AG04450 (cell line): ENCODE measurements at regions not wholly inside any gene's neighbourhood (a gene's known extent, or its start where the extent isn't known, plus 50 kb on each side); places are given as distances from the start of the nearest gene placed in this dataset.

ENCODE experiments used
- CTCF ChIA-PET: fragments of 300-600, 350-600 bp; formaldehyde crosslinking; extraction: SDS; loops from one replicate; lab custom pipeline; 2022; ENCODE audit warnings: antibody characterized with exemption, inconsistent platforms; lab: Charles Lee
- POLR2A ChIA-PET: fragments of 350-600 bp; formaldehyde crosslinking; extraction: SDS; loops from one replicate; lab custom pipeline; 2021; ENCODE audit warnings: antibody characterized with exemption, inconsistent platforms; lab: Yijun Ruan, JAX
- DNase-seq: peaks from one replicate; pipeline ENCODE4 v3.0.0-alpha.2; 2011; ENCODE audit warnings: low read depth, low spot score
- H3K27ac ChIP-seq: one replicate; pipeline ENCODE4 v1.5.1; 2012; ENCODE audit warnings: low read depth, low read length, control low read depth
- H3K27me3 ChIP-seq: one replicate; pipeline ENCODE4 v1.6.0; 2012; ENCODE audit warnings: low read length; ENCODE audit not compliant: control insufficient read depth, insufficient read depth
- H3K4me3 ChIP-seq: 2 replicates; pipeline ENCODE4 v1.5.1; 2011; ENCODE audit warnings: mild to moderate bottlenecking, low read depth, low read length, control low read depth
- H3K9me3 ChIP-seq: 2 replicates; pipeline ENCODE4 v1.5.1; 2012; ENCODE audit warnings: low read length; ENCODE audit not compliant: control insufficient read depth, insufficient read depth
- TF ChIP-seq, protein P1 (sequence below): IDR thresholded peaks from 2 replicates; pipeline ENCODE4 v1.5.1; 2011; ENCODE audit warnings: low read depth, low read length, control low read depth, inconsistent platforms

DNA sequence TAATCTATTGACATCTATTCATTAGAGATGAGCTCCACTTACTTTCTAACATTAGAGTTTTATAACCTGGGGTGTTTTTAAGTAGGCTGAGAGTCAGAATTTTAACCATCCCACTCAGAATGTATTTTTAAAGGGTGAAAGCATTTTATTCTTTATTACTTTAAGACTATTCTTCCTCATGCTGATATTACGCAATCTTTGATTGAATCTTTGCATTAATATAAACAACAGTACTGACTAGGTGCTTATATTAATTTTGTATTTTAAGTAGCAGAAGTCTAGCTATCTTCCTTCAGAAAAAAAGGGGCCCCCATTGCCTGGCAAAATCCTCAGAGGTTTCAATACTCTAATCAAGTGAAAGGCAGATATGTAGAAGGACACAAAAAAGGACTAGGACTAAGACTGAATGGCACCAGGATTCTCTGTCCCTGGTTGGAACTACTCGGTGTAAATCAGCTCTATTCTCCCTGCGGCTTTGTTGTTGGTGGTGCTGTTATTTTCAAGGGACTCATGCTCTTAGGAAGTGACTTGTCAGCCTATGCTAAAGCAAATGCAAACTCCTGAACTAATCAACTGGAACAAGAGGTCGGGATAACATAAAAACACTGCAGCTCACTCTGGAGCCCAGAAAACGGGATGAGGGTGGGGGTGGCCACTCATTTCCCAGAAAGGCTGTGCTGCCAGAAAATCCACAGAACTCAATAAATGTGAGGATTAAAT lies 1324.4 kb downstream of the GRIK2 start:
- TF ChIP-seq, protein P1, sequence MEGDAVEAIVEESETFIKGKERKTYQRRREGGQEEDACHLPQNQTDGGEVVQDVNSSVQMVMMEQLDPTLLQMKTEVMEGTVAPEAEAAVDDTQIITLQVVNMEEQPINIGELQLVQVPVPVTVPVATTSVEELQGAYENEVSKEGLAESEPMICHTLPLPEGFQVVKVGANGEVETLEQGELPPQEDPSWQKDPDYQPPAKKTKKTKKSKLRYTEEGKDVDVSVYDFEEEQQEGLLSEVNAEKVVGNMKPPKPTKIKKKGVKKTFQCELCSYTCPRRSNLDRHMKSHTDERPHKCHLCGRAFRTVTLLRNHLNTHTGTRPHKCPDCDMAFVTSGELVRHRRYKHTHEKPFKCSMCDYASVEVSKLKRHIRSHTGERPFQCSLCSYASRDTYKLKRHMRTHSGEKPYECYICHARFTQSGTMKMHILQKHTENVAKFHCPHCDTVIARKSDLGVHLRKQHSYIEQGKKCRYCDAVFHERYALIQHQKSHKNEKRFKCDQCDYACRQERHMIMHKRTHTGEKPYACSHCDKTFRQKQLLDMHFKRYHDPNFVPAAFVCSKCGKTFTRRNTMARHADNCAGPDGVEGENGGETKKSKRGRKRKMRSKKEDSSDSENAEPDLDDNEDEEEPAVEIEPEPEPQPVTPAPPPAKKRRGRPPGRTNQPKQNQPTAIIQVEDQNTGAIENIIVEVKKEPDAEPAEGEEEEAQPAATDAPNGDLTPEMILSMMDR: no peak
- Histone ChIP-seq H3K27me3 (no peaks in the 10 kb centered on the region), H3K4me3 (no peak overlapping the region), H3K9me3 (peaks cover 4% of the 10 kb centered on the region; the same call in 1 of the 2 replicates), H3K27ac (no peak overlapping the region)
- no peak for DNase-seq
- ChIA-PET CTCF (no interaction called here), POLR2A (no interaction called here)

DNA sequence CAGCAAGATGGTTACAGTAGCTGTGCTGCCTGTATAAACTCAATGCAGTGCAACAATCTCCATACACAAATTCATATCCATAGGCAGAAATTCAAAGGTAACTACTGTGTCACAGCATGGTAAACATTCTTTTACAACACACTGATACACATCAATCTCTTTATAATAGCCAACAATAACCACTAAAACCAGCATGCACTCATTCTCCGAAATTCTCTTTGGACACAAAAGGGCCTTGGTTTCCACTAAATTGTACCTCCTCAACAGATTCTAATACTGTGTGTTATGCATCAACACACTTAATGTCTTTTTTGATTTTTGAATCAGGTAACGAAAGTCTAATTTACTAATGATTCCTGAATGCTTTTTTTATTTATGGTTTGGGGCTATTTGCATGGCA lies 1323.7 kb downstream of the GRIK2 start:
- Histone ChIP-seq H3K4me3 (no peak overlapping the region), H3K27me3 (no peaks in the 10 kb centered on the region), H3K9me3 (peaks cover 3% of the 10 kb centered on the region; the same call in 1 of the 2 replicates), H3K27ac (no peak overlapping the region)
- DNase-seq: no peak
- CTCF ChIA-PET: no interaction called here
- TF ChIP-seq, protein P1: no peak
- POLR2A ChIA-PET: no interaction called here

DNA sequence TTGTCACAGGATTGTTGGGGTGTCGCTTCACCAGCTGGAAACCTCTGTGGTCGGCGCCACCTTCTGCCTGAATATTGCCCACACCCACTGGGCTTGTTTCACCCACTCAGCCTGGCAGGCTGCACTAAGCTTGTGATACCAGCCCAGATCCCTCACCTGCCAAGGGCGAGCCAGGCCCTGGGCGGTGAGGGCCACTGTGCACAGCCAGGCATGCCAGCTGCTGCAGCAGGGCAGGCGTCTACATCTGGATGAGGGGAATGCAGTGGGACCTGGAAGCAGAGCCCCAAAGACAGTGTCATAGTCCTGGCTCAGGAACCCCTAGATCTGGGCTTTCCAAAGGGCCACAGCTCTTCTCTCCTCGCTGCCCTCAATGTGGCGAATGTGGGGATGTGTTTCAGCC lies 1307.5 kb downstream of the GRIK2 start:
- DNase-seq: no peak
- Histone ChIP-seq H3K9me3 (peaks cover 12% of the 10 kb centered on the region), H3K27ac (no peak overlapping the region), H3K27me3 (no peaks in the 10 kb centered on the region), H3K4me3 (no peak overlapping the region)
- ChIA-PET POLR2A (no interaction called here), CTCF (no interaction called here)
- TF ChIP-seq, protein P1: no peak

DNA sequence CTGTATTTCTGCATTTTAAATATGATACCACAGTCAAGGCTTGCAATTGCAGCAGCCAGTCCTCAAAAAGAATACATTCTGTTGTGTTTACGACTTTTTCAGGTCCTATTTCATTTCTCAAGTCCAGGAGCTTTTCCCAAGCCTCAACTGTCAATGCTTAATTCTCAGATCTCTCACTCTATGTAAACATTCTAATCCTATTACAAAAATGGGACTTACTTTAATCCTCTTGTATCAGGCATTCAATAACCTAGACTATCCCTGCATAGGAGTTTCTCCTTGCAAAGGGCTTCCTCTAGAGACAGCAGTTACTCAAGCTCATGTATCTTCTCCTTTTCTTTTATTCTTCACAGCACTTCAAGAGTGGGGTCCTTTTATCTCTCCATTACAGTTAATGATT lies 1293.0 kb downstream of the GRIK2 start:
- CTCF ChIA-PET: no interaction called here
- no peak for DNase-seq
- TF ChIP-seq, protein P1: no peak
- POLR2A ChIA-PET: no interaction called here
- no peak overlapping the region for H3K4me3 ChIP-seq
- no peaks in the 10 kb centered on the region for H3K27me3 ChIP-seq
- H3K9me3 ChIP-seq: no peaks in the 10 kb centered on the region
- H3K27ac ChIP-seq: no peak overlapping the region

DNA sequence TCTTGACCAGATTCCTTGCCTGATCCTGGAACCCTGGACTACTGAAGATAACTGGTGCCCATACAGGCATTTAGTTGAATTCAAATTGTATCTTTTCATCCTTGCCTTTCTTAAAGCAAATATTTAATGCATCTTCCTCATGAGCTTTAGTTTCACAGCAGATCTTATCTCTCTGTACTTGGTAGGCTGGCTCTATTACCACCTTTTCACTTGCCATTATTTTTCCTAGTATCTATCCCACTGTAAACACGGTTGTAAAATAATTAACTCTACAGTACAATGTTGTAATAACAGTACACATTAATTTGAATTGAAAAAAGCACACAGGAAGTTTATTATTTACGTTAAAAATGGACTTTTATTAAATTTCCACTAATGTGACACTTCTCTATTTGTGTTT lies 1286.9 kb downstream of the GRIK2 start:
- ChIA-PET CTCF (no interaction called here), POLR2A (no interaction called here)
- Histone ChIP-seq H3K9me3 (no peaks in the 10 kb centered on the region), H3K4me3 (no peak overlapping the region), H3K27ac (no peak overlapping the region), H3K27me3 (no peaks in the 10 kb centered on the region)
- TF ChIP-seq, protein P1: no peak
- DNase-seq: no peak
